Hepatic stellate cell (primary cell): ENCODE measurements at regions not wholly inside any gene's neighbourhood (a gene's known extent, or its start where the extent isn't known, plus 50 kb on each side); places are given as distances from the start of the nearest gene placed in this dataset.

Source experiments
- DNase-seq: peaks from one replicate; pipeline ENCODE4 v3.0.0; 2011; ENCODE audit warnings: low spot score

GRCh38 chr4:138925495-138925894, 90.1 kb upstream of the NOCT start:
- no peak for DNase-seq

GRCh38 chr4:138919094-138919936, 96.3 kb upstream of the NOCT start:
- peak; percentile 59 for DNase-seq

GRCh38 chr4:138918169-138918869, 97.3 kb upstream of the NOCT start:
- DNase-seq, result no peak

- DNase-seq, result no peak
Measured at GRCh38 chr4:138916763-138917162, 98.8 kb upstream of the NOCT start.

GRCh38 chr4:138915756-138916155, 99.8 kb upstream of the NOCT start:
- no peak for DNase-seq

- no peak for DNase-seq
Measured at GRCh38 chr4:138912704-138913340, 102.8 kb upstream of the NOCT start.

- DNase-seq, result no peak
Measured at GRCh38 chr4:138911909-138912703, 103.5 kb upstream of the NOCT start.

- peak; percentile 43 for DNase-seq
Measured at GRCh38 chr4:138910914-138911336, 104.7 kb upstream of the NOCT start.

- peak; percentile 13 for DNase-seq
Measured at GRCh38 chr4:138910195-138910913, 105.2 kb upstream of the NOCT start.

GRCh38 chr4:138909587-138909986, 106.0 kb upstream of the NOCT start:
- DNase-seq, result no peak

- no peak for DNase-seq
Measured at GRCh38 chr4:138908134-138908533, 107.4 kb upstream of the NOCT start.

- DNase-seq, result no peak
Measured at GRCh38 chr4:138907174-138907573, 108.4 kb upstream of the NOCT start.

- no peak for DNase-seq
Measured at GRCh38 chr4:138904793-138905192, 110.8 kb upstream of the NOCT start.

GRCh38 chr4:138903185-138903584, 112.4 kb upstream of the NOCT start:
- DNase-seq, result no peak

- no peak for DNase-seq
Measured at GRCh38 chr4:138902705-138903104, 112.9 kb upstream of the NOCT start.

- DNase-seq, result no peak
Measured at GRCh38 chr4:138901177-138901576, 114.4 kb upstream of the NOCT start.

- no peak for DNase-seq
Measured at GRCh38 chr4:138899999-138900398, 115.6 kb upstream of the NOCT start.

GRCh38 chr4:138898282-138898681, 117.3 kb upstream of the NOCT start:
- no peak for DNase-seq

- peak; percentile 63 for DNase-seq
Measured at GRCh38 chr4:138897811-138898226, 117.8 kb upstream of the NOCT start.

GRCh38 chr4:138894709-138895108, 120.9 kb upstream of the NOCT start:
- no peak for DNase-seq

GRCh38 chr4:138894011-138894410, 121.6 kb upstream of the NOCT start:
- DNase-seq, result no peak
